HG02588 (cell line): ENCODE measurements at regions not wholly inside any gene's neighbourhood (a gene's known extent, or its start where the extent isn't known, plus 50 kb on each side); places are given as distances from the start of the nearest gene placed in this dataset.
"Not testable (repeated sequence)": the region's sequence is repeated elsewhere in the genome, so short reads cannot be mapped to it uniquely, and the experiment has no call there.

Experiments used
- ATAC-seq: cut with Tn5 transposase; IDR thresholded peaks from one replicate; pipeline ENCODE4 v1.9.1; 2021; ENCODE audit warnings: mild to moderate bottlenecking, moderate library complexity; ENCODE audit not compliant: unreplicated experiment

- no peak for ATAC-seq
Measured at GRCh38 chr12:73656375-73656774, 881.3 kb upstream of the ATXN7L3B start.

- no peak for ATAC-seq
Measured at GRCh38 chr12:73659802-73660201, 877.8 kb upstream of the ATXN7L3B start.

- no peak for ATAC-seq
Measured at GRCh38 chr12:73665193-73665592, 872.4 kb upstream of the ATXN7L3B start.

- not testable (repeated sequence) for ATAC-seq
Measured at GRCh38 chr12:73671550-73671949, 866.1 kb upstream of the ATXN7L3B start.

- no peak for ATAC-seq
Measured at GRCh38 chr12:73677520-73678291, 859.9 kb upstream of the ATXN7L3B start.

- ATAC-seq: no peak
Measured at GRCh38 chr12:73678335-73678734, 859.3 kb upstream of the ATXN7L3B start.

GRCh38 chr12:73699318-73699717, 838.3 kb upstream of the ATXN7L3B start:
- ATAC-seq: no peak

- ATAC-seq: no peak
Measured at GRCh38 chr12:73714655-73715054, 823.0 kb upstream of the ATXN7L3B start.

GRCh38 chr12:73716143-73716542, 821.5 kb upstream of the ATXN7L3B start:
- ATAC-seq: not testable (repeated sequence)

- ATAC-seq: no peak
Measured at GRCh38 chr12:73719223-73719622, 818.4 kb upstream of the ATXN7L3B start.

GRCh38 chr12:73726881-73727280, 810.8 kb upstream of the ATXN7L3B start:
- no peak for ATAC-seq

- no peak for ATAC-seq
Measured at GRCh38 chr12:73731658-73732057, 806.0 kb upstream of the ATXN7L3B start.

GRCh38 chr12:73769337-73769736, 768.3 kb upstream of the ATXN7L3B start:
- no peak for ATAC-seq

GRCh38 chr12:73798523-73798922, 739.1 kb upstream of the ATXN7L3B start:
- no peak for ATAC-seq

GRCh38 chr12:73815072-73815645, 722.5 kb upstream of the ATXN7L3B start:
- no peak for ATAC-seq

- ATAC-seq: no peak
Measured at GRCh38 chr12:73817161-73817560, 720.5 kb upstream of the ATXN7L3B start.

GRCh38 chr12:73833746-73834145, 703.9 kb upstream of the ATXN7L3B start:
- no peak for ATAC-seq

GRCh38 chr12:73841963-73842362, 695.7 kb upstream of the ATXN7L3B start:
- no peak for ATAC-seq

- ATAC-seq: no peak
Measured at GRCh38 chr12:73863546-73863945, 674.1 kb upstream of the ATXN7L3B start.

GRCh38 chr12:73867147-73867546, 670.5 kb upstream of the ATXN7L3B start:
- no peak for ATAC-seq

GRCh38 chr12:73877291-73877690, 660.3 kb upstream of the ATXN7L3B start:
- not testable (repeated sequence) for ATAC-seq

- no peak for ATAC-seq
Measured at GRCh38 chr12:73892201-73892600, 645.4 kb upstream of the ATXN7L3B start.

- no peak for ATAC-seq
Measured at GRCh38 chr12:73898645-73899044, 639.0 kb upstream of the ATXN7L3B start.
